Liver (tissue), 8 donors: ENCODE measurements at regions not wholly inside any gene's neighbourhood (a gene's known extent, or its start where the extent isn't known, plus 50 kb on each side); places are given as distances from the start of the nearest gene placed in this dataset.

ENCODE experiments used
- DNase-seq: peaks from one replicate; pipeline ENCODE4 v3.0.0-alpha.2; 2017; ENCODE audit warnings: low spot score
- H3K27ac ChIP-seq, 2 donors: one replicate each; pipeline ENCODE4 v1.7.0; 2013; ENCODE audit warnings: inconsistent platforms in 2 of 2, low read length in 2 of 2, control low read depth in 1 of 2, low read depth in 1 of 2, mild to moderate bottlenecking in 1 of 2
- H3K27me3 ChIP-seq, 4 donors: one replicate each; pipeline versions ENCODE4 v1.6.1 to v1.7.0; 2013; ENCODE audit warnings: low read length in 3 of 4, inconsistent platforms in 1 of 4, mild to moderate bottlenecking in 1 of 4, moderate library complexity in 1 of 4; ENCODE audit not compliant: control insufficient read depth in 4 of 4, insufficient read depth in 4 of 4
- H3K36me3 ChIP-seq, 4 donors: one replicate each; pipeline versions ENCODE4 v1.6.1 to v1.7.0; 2013; ENCODE audit warnings: low read length in 3 of 4, mild to moderate bottlenecking in 3 of 4, low read depth in 1 of 4, moderate library complexity in 1 of 4; ENCODE audit not compliant: control insufficient read depth in 4 of 4, insufficient read depth in 3 of 4
- H3K4me1 ChIP-seq, 4 donors: one replicate each; pipeline versions ENCODE4 v1.6.1 to v1.7.0; 2013; ENCODE audit warnings: low read length in 3 of 4, mild to moderate bottlenecking in 3 of 4, moderate library complexity in 1 of 4; ENCODE audit not compliant: control insufficient read depth in 4 of 4, insufficient read depth in 4 of 4
- H3K4me3 ChIP-seq, 3 donors: one replicate each; pipeline versions ENCODE4 v1.6.1 to v1.7.0; 2013; ENCODE audit warnings: low read length in 3 of 3, control low read depth in 1 of 3, low read depth in 1 of 3, mild to moderate bottlenecking in 1 of 3
- H3K9ac ChIP-seq, 2 donors: one replicate each; pipeline ENCODE4 v1.7.0; 2013; ENCODE audit warnings: low read length in 2 of 2, mild to moderate bottlenecking in 2 of 2, moderate library complexity in 2 of 2, control low read depth in 1 of 2, low read depth in 1 of 2
- H3K9me3 ChIP-seq, 4 donors: one replicate each; pipeline versions ENCODE4 v1.6.1 to v1.7.0; 2013; ENCODE audit warnings: low read length in 3 of 4; ENCODE audit not compliant: control insufficient read depth in 4 of 4
- EGR1 ChIP-seq, 2 donors: IDR thresholded peaks; 2 replicates each; pipeline ENCODE4 v1.6.1; 2016 to 2018; ENCODE audit warnings: antibody characterized with exemption in 2 of 2, low read depth in 2 of 2
- FOXA1 ChIP-seq: IDR thresholded peaks from 2 replicates; pipeline ENCODE4 v1.6.1; 2016; ENCODE audit warnings: antibody characterized with exemption
- FOXA2 ChIP-seq: IDR thresholded peaks from 2 replicates; pipeline ENCODE4 v1.6.1; 2016; ENCODE audit warnings: antibody characterized with exemption
- GABPA ChIP-seq, 2 donors: IDR thresholded peaks in 1 of 2; conservative IDR thresholded peaks in 1 of 2; 2 replicates each; pipeline ENCODE4 v1.6.1; 2016; ENCODE audit warnings: antibody characterized with exemption in 2 of 2, mild to moderate bottlenecking in 1 of 2, moderate library complexity in 1 of 2
- HNF4A ChIP-seq, 2 donors: conservative IDR thresholded peaks; 2 replicates each; pipeline ENCODE4 v1.6.1; 2016; ENCODE audit warnings: antibody characterized with exemption in 2 of 2, mild to moderate bottlenecking in 2 of 2
- HNF4G ChIP-seq: IDR thresholded peaks from 2 replicates; pipeline ENCODE4 v1.6.1; 2016; ENCODE audit warnings: antibody characterized with exemption
- JUND ChIP-seq, 2 donors: IDR thresholded peaks; 2 replicates each; pipeline ENCODE4 v1.6.1; 2016; ENCODE audit warnings: antibody characterized with exemption in 2 of 2
- NR2F2 ChIP-seq: IDR thresholded peaks from 2 replicates; pipeline ENCODE4 v1.6.1; 2016; ENCODE audit warnings: antibody characterized with exemption
- RAD21 ChIP-seq, 2 donors: IDR thresholded peaks; 2 replicates each; pipeline ENCODE4 v1.6.1; 2016; ENCODE audit warnings: antibody characterized with exemption in 2 of 2, mild to moderate bottlenecking in 2 of 2
- RXRA ChIP-seq, 2 donors: IDR thresholded peaks; 2 replicates each; pipeline ENCODE4 v1.6.1; 2017 to 2018; ENCODE audit warnings: antibody characterized with exemption in 2 of 2, mild to moderate bottlenecking in 1 of 2
- SP1 ChIP-seq: IDR thresholded peaks from 2 replicates; pipeline ENCODE4 v1.6.1; 2018; ENCODE audit warnings: antibody characterized with exemption, mild to moderate bottlenecking
- TAF1 ChIP-seq: conservative IDR thresholded peaks from 2 replicates; pipeline ENCODE4 v1.6.1; 2016; ENCODE audit warnings: antibody characterized with exemption, mild to moderate bottlenecking
- YY1 ChIP-seq: IDR thresholded peaks from 2 replicates; pipeline ENCODE4 v1.6.1; 2016; ENCODE audit warnings: antibody characterized with exemption, mild to moderate bottlenecking
- WGBS: extraction: QIAGEN DNeasy Blood & Tissue Kit; methylation state at CpG from one replicate; pipeline ENCODE4 v1.1.7; 2013; 5-methylcytosine and 5-hydroxymethylcytosine counted together
- TF ChIP-seq, protein P1 (sequence below): fragments of 150-350 bp; IDR thresholded peaks from 2 replicates; pipeline ENCODE4 v1.5.1; 2017; ENCODE audit warnings: improper control_type of control experiment, low read depth, low read length; ENCODE audit not compliant: missing input control
- TF ChIP-seq, protein P2 (sequence below): IDR thresholded peaks from 2 replicates; pipeline ENCODE4 v1.6.1; 2016; ENCODE audit warnings: antibody characterized with exemption
- TF ChIP-seq, protein P3 (sequence below): IDR thresholded peaks from 2 replicates; pipeline ENCODE4 v1.6.1; 2016; ENCODE audit warnings: antibody characterized with exemption
- TF ChIP-seq, protein P4 (sequence below): IDR thresholded peaks from 2 replicates; pipeline ENCODE4 v1.6.1; 2016; ENCODE audit warnings: antibody characterized with exemption, mild to moderate bottlenecking
- TF ChIP-seq, protein P5 (sequence below): IDR thresholded peaks from 2 replicates; pipeline ENCODE4 v1.6.1; 2016; ENCODE audit warnings: antibody characterized with exemption
- donor health status: healthy.
- donor health status: healthy.
- donor health status: healthy.
- donor health status: healthy.
- donor health status: healthy.

DNA sequence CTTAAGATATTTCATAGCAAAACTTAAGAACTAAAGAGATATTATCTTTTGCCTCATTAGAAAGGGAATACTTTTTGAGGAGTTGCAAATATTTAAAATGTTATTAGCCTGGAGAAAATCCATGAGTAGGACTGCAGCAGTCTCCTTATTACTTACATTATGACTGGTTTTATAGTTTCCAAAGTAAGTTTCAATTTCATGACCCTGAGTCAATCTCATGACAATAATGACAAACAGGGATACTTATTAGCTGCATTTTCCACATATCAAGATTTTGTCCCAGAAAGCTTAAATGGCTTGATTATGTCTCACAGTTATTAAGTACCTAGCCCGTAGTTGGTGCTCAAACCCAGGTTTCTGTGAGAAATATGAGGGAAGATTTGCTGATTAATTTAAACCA is 150.8 kb upstream of the ZEB2 start:
- Histone ChIP-seq H3K27ac (no peak overlapping the region), H3K27me3 (no peaks in the 10 kb centered on the region), H3K4me1 (no peaks in the 10 kb centered on the region), H3K9ac (no peak overlapping the region), H3K4me3 (no peak overlapping the region), H3K36me3 (no peaks in the 10 kb centered on the region), H3K9me3 (no peaks in the 10 kb centered on the region)
- TF ChIP-seq, protein P1, sequence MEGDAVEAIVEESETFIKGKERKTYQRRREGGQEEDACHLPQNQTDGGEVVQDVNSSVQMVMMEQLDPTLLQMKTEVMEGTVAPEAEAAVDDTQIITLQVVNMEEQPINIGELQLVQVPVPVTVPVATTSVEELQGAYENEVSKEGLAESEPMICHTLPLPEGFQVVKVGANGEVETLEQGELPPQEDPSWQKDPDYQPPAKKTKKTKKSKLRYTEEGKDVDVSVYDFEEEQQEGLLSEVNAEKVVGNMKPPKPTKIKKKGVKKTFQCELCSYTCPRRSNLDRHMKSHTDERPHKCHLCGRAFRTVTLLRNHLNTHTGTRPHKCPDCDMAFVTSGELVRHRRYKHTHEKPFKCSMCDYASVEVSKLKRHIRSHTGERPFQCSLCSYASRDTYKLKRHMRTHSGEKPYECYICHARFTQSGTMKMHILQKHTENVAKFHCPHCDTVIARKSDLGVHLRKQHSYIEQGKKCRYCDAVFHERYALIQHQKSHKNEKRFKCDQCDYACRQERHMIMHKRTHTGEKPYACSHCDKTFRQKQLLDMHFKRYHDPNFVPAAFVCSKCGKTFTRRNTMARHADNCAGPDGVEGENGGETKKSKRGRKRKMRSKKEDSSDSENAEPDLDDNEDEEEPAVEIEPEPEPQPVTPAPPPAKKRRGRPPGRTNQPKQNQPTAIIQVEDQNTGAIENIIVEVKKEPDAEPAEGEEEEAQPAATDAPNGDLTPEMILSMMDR, result no peak
- no peak for TF ChIP-seq EGR1 (IDR thresholded peaks at IDR 0.05; ENCODE audit: low read depth in 2 of 2)
- no peak for TF ChIP-seq JUND (IDR thresholded peaks at IDR 0.05)
- no peak for TF ChIP-seq GABPA (IDR thresholded peaks at IDR 0.05 in 1 of 2, conservative IDR thresholded peaks at IDR 0.05 in 1 of 2)
- TF ChIP-seq, protein P2, sequence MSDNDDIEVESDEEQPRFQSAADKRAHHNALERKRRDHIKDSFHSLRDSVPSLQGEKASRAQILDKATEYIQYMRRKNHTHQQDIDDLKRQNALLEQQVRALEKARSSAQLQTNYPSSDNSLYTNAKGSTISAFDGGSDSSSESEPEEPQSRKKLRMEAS, result no peak
- no peak for TF ChIP-seq HNF4A (conservative IDR thresholded peaks at IDR 0.05)
- TF ChIP-seq FOXA2, result no peak
- TF ChIP-seq, protein P3, sequence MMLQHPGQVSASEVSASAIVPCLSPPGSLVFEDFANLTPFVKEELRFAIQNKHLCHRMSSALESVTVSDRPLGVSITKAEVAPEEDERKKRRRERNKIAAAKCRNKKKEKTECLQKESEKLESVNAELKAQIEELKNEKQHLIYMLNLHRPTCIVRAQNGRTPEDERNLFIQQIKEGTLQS, result no peak
- TF ChIP-seq NR2F2, result no peak
- TF ChIP-seq, protein P4, sequence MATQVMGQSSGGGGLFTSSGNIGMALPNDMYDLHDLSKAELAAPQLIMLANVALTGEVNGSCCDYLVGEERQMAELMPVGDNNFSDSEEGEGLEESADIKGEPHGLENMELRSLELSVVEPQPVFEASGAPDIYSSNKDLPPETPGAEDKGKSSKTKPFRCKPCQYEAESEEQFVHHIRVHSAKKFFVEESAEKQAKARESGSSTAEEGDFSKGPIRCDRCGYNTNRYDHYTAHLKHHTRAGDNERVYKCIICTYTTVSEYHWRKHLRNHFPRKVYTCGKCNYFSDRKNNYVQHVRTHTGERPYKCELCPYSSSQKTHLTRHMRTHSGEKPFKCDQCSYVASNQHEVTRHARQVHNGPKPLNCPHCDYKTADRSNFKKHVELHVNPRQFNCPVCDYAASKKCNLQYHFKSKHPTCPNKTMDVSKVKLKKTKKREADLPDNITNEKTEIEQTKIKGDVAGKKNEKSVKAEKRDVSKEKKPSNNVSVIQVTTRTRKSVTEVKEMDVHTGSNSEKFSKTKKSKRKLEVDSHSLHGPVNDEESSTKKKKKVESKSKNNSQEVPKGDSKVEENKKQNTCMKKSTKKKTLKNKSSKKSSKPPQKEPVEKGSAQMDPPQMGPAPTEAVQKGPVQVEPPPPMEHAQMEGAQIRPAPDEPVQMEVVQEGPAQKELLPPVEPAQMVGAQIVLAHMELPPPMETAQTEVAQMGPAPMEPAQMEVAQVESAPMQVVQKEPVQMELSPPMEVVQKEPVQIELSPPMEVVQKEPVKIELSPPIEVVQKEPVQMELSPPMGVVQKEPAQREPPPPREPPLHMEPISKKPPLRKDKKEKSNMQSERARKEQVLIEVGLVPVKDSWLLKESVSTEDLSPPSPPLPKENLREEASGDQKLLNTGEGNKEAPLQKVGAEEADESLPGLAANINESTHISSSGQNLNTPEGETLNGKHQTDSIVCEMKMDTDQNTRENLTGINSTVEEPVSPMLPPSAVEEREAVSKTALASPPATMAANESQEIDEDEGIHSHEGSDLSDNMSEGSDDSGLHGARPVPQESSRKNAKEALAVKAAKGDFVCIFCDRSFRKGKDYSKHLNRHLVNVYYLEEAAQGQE, result no peak
- TF ChIP-seq, protein P5, sequence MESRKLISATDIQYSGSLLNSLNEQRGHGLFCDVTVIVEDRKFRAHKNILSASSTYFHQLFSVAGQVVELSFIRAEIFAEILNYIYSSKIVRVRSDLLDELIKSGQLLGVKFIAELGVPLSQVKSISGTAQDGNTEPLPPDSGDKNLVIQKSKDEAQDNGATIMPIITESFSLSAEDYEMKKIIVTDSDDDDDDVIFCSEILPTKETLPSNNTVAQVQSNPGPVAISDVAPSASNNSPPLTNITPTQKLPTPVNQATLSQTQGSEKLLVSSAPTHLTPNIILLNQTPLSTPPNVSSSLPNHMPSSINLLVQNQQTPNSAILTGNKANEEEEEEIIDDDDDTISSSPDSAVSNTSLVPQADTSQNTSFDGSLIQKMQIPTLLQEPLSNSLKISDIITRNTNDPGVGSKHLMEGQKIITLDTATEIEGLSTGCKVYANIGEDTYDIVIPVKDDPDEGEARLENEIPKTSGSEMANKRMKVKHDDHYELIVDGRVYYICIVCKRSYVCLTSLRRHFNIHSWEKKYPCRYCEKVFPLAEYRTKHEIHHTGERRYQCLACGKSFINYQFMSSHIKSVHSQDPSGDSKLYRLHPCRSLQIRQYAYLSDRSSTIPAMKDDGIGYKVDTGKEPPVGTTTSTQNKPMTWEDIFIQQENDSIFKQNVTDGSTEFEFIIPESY, result no peak
- no peak for TF ChIP-seq FOXA1
- no peak for TF ChIP-seq RXRA (IDR thresholded peaks at IDR 0.05)
- no peak for TF ChIP-seq SP1
- no peak for TF ChIP-seq RAD21 (IDR thresholded peaks at IDR 0.05)
- TF ChIP-seq TAF1, result no peak
- no peak for TF ChIP-seq HNF4G
- no peak for TF ChIP-seq YY1
- 81% methylated on average over 1 of the region's 1 CpG for WGBS
- DNase-seq, result no peak
